ENCODE measurements at regions not wholly inside any gene's neighbourhood (a gene's known extent, or its start where the extent isn't known, plus 50 kb on each side); places are given as distances from the start of the nearest gene placed in this dataset.

GRCh38 chr13:111022886-111023285 lies 92.2 kb upstream of the ARHGEF7 start:
- TF ChIP-seq CTCF (conservative IDR thresholded peaks at IDR 0.05) (no peak), EZH2 (IDR thresholded peaks at IDR 0.05; ENCODE audit: low read depth) (no peak)
